Esophagus muscularis mucosa (tissue), 4 donors: ENCODE measurements at regions not wholly inside any gene's neighbourhood (a gene's known extent, or its start where the extent isn't known, plus 50 kb on each side); places are given as distances from the start of the nearest gene placed in this dataset.

Experiments
- CTCF ChIP-seq, 3 experiments: fragments of 200-600 bp in 2 of 3; fragments of 450-650 bp in 1 of 3; sonication (generic) in 2 of 3; IDR thresholded peaks; one replicate each; pipeline ENCODE4 v1.5.1; 2017 to 2019; ENCODE audit warnings: antibody characterized with exemption in 3 of 3, mild to moderate bottlenecking in 2 of 3, moderate library complexity in 1 of 3
- EP300 ChIP-seq: sonication (generic); formaldehyde crosslinking; IDR thresholded peaks from one replicate; pipeline ENCODE4 v1.6.1; 2017; ENCODE audit warnings: antibody characterized with exemption
- POLR2A ChIP-seq: fragments of 450-650 bp; IDR thresholded peaks from one replicate; pipeline ENCODE4 v1.6.1; 2017; ENCODE audit warnings: antibody characterized with exemption, moderate library complexity, mild to moderate bottlenecking, low read depth
- POLR2AphosphoS5 ChIP-seq, 2 donors: sonication (generic); formaldehyde crosslinking; IDR thresholded peaks; one replicate each; pipeline ENCODE4 v1.6.1; 2017; ENCODE audit warnings: antibody characterized with exemption in 2 of 2

GRCh38 chr12:88361493-88361892 lies 218.8 kb downstream of the KITLG start:
- TF ChIP-seq POLR2AphosphoS5 (IDR thresholded peaks at IDR 0.05): no peak
- TF ChIP-seq CTCF (IDR thresholded peaks at IDR 0.05): no peak
- no peak for TF ChIP-seq POLR2A
- no peak for TF ChIP-seq EP300
